ENCODE measurements at regions not wholly inside any gene's neighbourhood (a gene's known extent, or its start where the extent isn't known, plus 50 kb on each side); places are given as distances from the start of the nearest gene placed in this dataset.
"Not testable (repeated sequence)": the region's sequence is repeated elsewhere in the genome, so short reads cannot be mapped to it uniquely, and the experiment has no call there.

DNA sequence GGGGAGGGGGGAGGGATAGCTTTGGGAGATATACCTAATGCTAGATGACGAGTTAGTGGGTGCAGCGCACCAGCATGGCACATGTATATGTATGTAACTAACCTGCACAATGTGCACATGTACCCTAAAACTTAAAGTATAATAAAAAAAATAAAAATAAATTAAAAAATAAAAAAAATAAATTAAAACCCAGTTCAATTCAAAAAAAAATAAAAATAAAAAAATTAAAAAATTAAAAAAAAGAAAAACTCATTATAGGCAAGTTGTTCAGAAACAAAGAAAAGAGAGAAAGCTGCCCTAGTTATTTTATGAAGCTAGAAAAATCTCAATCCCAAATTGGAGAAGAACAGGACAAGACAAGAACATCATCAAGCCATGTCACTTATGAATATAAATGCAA, 147.5 kb upstream of the PRR20G start:
- not testable (repeated sequence) for DNase-seq

GRCh38 chr3:127431066-127431465, 143.2 kb upstream of the PRR20G start:
- DNase-seq: no peak

DNA sequence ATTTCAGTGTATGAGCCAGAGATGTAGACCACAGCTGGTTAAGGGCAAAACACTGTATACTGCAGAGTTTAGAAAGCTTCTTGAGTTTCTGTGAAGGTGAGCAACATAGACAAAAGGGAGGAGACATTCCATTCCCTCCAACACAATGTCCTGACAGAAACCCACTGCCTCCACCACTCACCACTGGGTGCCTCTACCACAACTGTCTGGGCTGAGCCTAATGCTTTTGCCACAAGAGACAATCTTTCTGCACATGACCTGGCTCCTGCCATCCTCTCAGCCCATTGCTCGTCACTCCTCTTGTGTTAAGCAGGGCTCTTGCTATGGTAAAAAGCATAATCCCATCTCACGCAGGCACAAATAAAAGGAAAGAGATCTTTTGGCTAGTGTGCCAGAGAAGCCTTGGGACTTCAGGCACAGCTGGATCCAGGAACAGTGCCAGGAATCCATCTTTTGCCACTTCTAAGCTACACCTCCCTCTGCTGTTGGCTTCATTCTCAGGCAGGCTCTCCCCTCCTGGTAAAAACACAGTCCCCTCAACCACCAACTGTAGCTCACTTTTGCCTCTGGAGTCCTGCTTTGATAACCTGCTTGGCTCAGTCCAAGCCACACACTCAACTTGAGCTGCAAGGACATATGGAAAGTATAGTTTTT, 140.6 kb upstream of the PRR20G start:
- no peak for DNase-seq

- DNase-seq: no peak
Observed at GRCh38 chr3:127427666-127428065, 139.8 kb upstream of the PRR20G start.

GRCh38 chr3:127427156-127427555, 139.3 kb upstream of the PRR20G start:
- DNase-seq: no peak

- no peak for DNase-seq
Observed at GRCh38 chr3:127426444-127427153, 138.8 kb upstream of the PRR20G start.

GRCh38 chr3:127425505-127426443, 137.9 kb upstream of the PRR20G start:
- DNase-seq: no peak

DNA sequence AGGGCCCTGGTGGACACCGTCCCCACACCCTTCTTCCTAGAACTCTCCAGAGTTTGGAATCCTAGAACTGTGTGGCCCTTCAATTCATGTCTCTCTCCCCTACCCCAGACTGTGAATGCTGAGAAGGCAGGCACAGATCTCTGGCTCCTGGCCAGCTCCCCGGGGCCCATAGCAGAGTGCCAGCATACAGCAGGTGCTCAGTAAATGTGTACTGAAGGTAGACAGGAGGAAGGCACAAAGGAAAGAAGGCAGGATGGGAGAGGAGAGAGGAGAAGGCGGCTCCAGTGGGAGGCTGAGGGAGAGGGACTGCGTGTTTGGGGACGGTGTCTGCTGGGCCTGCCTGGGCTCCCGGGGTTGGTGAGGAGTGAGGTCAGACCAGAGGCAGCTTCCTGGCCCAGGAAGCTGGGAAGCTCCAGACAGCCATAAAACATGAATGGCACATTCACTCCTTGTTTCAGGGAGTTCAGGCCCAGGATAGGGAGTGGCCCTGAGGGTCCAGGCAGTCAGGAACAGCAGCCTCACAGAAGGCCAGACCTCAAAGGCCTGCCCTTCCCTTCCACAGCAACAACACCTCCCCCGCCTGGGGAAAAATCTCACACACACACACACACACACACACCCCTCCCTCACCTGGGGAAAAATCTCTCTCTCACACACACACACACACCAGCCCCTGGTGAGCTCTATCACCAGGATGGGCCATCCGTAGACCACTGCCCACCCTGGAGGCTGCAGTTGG, 137.1 kb upstream of the PRR20G start:
- no peak for DNase-seq

- no peak for DNase-seq
Observed at GRCh38 chr3:127423856-127424765, 136.3 kb upstream of the PRR20G start.

DNA sequence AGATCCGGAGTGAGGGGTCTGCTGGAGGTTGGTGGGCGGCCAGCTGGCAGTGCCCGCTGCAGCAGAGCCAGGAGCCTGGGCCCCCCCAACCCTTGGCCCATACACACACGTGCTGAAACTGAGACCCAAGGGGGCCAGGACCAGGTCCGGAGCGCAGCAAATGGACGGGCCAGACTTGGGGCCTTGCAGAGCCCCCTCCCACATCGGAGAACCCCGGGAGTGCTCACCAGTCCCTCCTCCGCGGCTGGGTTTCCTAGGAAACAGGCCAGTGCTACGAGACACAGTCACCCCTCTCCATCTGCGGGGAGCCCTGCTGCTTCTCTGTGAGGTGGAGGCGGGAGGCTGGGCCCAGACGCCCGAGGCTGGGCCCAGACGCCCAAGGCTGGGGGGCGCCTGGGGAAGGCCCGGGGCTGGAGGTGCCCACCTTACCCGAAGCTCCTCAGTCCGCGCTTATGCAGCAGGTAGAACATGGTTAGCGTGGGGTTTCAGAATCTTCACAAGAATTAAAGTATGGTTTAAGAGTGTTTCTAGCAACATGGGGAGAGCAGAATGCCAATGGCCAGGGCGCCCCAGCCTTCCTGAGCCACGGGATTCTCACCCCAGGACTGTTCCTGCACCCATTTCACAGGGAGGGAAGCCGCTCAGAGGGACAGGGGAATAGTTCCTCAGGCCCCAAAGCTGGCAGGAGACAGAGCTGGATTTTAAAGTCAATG, 135.0 kb upstream of the PRR20G start:
- no peak for DNase-seq

DNA sequence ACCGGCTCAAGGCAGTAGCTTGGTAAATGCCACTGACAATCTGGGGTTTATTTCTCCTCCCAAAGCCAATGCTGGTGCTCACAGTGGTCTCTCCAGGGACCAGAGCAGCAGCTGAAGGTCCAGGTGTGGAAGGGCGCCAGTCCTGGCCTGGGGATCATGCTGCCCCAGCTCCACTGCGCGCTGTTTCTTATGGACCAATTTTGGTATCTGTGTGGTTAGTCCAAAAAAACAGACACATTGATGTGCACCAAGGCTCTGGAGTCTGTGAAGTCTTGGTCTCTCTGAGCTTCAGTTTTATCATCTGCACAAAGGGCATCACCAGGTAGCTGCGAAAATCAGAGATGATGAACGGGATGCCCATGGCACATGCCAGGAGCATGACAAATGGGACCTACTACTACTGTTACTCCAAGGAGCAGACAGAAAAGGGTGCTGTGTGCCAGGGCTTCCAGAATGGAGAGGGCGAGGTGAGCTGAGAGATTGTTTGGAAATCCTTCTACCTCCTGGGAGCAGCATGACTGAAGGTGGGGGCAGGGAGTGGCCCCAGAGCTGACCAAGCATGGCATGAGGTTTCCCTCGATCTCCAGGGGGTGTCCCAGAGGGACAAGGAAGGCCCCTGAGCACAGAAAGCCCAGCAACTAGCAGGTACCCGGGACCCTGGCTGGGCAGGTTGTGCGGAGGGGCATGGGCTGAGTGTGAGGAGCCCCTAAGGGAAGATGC, 134.3 kb upstream of the PRR20G start:
- no peak for DNase-seq

- no peak for DNase-seq
Observed at GRCh38 chr3:127420829-127421228, 133.0 kb upstream of the PRR20G start.

GRCh38 chr3:127419641-127420553, 132.1 kb upstream of the PRR20G start:
- no peak for DNase-seq

DNA sequence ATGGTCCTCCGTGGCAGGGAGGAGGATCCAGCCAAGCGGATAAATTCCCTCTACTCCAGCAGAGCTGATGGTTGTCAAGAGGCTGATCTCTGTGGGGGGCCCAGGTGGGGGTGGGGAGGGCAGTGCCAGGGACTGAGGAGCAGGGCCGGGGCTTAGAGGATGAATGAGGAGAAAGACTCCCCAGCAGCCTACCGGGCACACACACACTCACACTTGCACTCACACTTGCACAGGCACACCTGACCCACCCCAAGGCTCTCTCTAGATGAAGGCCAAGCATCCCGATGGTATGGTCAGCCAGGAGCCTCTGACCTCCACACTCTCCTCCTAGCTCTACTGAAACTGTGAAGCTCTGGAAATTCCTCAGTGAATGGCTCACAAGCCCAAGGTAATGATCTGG, 131.3 kb upstream of the PRR20G start:
- DNase-seq: no peak

DNA sequence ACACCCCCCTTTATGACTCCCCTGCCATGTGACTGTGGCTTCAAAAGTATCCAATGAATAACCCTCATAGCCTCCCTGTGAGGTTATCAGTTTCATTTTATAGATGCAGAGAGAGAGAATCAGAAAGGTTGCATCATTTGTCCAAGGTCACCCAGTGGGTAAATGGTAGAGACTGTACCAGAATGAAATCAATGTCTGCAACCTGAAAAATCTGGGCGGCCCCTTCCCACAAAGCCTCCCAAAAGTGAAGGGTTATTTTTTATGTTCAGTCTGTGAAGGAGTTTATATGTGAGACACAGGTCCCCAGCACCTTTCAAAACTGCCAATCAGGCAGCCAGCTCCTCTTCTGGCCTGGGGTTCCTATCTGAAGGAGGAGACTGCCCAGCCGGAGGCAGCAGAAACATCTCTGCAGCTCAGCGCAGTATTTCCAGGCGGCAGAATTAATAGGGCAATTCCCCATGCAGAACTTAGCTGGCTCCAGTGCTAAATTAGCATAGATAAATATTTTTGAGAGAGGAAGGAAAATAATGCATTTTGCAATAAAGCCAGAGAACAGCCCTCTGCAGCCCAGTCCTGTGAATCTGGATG, 130.8 kb upstream of the PRR20G start:
- no peak for DNase-seq

DNA sequence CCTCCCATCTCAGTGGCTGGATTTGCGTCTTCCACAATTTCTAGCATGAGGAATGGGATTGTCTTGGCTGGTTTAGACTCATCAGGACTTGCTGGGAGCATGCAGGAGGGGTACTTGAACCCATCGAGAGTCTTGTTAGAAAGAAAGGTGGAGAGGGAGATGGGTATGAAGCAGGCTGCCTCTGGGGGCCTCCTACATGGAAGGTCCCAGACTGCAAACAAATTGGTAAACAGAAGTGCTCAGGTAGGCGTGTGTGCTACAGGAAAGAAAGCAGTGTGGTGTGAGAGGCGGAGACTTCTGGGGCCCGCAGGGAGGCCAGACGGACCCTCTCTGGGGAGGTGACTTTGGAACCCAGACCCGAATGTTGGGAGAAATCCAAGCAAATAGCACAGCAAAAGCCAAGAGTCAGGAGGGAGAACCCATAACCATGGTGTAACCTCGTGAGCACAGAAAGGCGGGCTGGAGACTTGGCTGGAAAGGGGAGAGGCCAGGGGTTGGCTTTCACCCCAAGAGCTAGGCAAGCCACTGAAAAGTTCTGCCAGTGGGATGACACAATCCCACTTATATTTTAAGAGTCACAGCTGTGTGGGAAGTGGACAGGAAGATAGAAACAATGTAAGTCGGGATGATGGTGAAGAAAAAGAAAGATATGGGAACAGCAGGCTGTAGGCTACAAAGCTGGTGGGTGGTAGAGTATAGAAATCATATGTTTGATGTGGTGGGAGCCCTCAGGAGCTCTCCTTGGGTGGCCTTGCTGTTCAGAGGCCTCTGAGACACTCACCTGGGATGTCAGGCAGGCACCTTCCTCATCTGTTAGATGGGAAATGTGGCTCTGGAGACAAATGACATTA, 130.1 kb upstream of the PRR20G start:
- no peak for DNase-seq

- DNase-seq: no peak
Observed at GRCh38 chr3:127413871-127414270, 126.0 kb upstream of the PRR20G start.

DNA sequence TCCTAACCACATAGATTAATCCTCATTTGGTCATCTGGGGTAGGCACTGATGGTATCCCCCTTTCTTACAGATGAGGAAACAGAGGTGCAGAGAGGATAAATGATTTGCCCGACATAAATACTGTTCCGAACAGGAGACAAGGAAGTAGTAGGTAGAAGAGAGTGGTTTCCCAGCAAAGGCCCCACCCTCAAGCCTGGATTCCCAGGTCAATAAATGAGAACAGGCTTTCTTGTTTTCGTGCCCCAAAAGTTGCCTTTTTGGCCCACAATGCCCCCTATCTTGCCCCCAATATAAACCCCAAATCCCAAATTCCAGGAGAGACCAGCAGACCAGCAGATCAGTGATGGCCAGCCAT, 125.5 kb upstream of the PRR20G start:
- no peak for DNase-seq
